ENCODE measurements at regions not wholly inside any gene's neighbourhood (a gene's known extent, or its start where the extent isn't known, plus 50 kb on each side); places are given as distances from the start of the nearest gene placed in this dataset.

DNA sequence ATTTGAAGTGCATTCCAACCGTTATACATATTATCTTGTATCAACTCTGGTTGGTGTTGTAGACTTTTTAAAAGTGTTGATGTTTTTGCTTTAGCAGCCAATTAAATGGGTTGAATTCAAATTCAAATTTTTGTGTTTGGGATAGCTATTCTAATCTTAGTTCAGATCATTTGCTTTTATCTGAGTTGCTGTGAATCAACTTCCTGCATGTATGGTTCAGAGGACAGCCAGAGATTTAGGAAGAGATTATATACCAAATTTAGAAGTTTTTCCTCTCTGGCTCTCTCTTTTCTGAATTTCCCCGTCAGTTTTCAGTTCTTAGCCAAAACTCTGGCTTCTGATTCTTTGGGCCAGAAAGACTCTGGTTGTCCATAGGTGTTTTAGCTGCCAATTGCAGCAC, 415.5 kb downstream of the NUF2 start:
- no peaks in the 10 kb centered on the region for H3K36me3 ChIP-seq
- ATAC-seq (no peak), DNase-seq (no peak)
- TF ChIP-seq, protein P1, sequence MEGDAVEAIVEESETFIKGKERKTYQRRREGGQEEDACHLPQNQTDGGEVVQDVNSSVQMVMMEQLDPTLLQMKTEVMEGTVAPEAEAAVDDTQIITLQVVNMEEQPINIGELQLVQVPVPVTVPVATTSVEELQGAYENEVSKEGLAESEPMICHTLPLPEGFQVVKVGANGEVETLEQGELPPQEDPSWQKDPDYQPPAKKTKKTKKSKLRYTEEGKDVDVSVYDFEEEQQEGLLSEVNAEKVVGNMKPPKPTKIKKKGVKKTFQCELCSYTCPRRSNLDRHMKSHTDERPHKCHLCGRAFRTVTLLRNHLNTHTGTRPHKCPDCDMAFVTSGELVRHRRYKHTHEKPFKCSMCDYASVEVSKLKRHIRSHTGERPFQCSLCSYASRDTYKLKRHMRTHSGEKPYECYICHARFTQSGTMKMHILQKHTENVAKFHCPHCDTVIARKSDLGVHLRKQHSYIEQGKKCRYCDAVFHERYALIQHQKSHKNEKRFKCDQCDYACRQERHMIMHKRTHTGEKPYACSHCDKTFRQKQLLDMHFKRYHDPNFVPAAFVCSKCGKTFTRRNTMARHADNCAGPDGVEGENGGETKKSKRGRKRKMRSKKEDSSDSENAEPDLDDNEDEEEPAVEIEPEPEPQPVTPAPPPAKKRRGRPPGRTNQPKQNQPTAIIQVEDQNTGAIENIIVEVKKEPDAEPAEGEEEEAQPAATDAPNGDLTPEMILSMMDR (IDR thresholded peaks at IDR 0.05): no peak
- TF ChIP-seq POLR2A (IDR thresholded peaks at IDR 0.05): no peak
- H3K27me3 ChIP-seq: no peaks in the 10 kb centered on the region
- no peak overlapping the region for H3K27ac ChIP-seq
- H3K4me3 ChIP-seq: no peak overlapping the region
- H3K4me1 ChIP-seq: no peaks in the 10 kb centered on the region
- WGBS, 4 donors: 36 to 44% (median 43%) methylated on average over 2 of the region's 2 CpGs
- intact Hi-C loops (cut with DNase I): no loop called here
- peaks cover 0 to 16% (median 0%) of the 10 kb centered on the region in 12 donors for H3K9me3 ChIP-seq

GRCh38 chr1:163744301-163744887, 422.6 kb downstream of the NUF2 start:
- no peak for ATAC-seq
- H3K4me1 ChIP-seq: no peaks in the 10 kb centered on the region
- DNase-seq: no peak
- TF ChIP-seq, protein P1 (IDR thresholded peaks at IDR 0.05): no peak
- no peak for TF ChIP-seq POLR2A (IDR thresholded peaks at IDR 0.05)
- H3K4me3 ChIP-seq: no peak overlapping the region
- H3K27ac ChIP-seq: no peak overlapping the region
- intact Hi-C loops (cut with DNase I): no loop called here
- 85 to 100% (median 89%) methylated on average over 2 of the region's 2 CpGs for WGBS, 4 donors
- no peaks in the 10 kb centered on the region for H3K36me3 ChIP-seq
- H3K27me3 ChIP-seq: no peaks in the 10 kb centered on the region
- H3K9me3 ChIP-seq: peaks cover 0 to 34% (median 13%) of the 10 kb centered on the region in 12 donors

- DNase-seq: no peak
- TF ChIP-seq, protein P1 (IDR thresholded peaks at IDR 0.05): no peak
- no peak for TF ChIP-seq POLR2A (IDR thresholded peaks at IDR 0.05)
- Histone ChIP-seq H3K36me3 (no peaks in the 10 kb centered on the region), H3K4me3 (no peak overlapping the region), H3K27me3 (no peaks in the 10 kb centered on the region), H3K27ac (no peak overlapping the region), H3K9me3 (peaks cover 0 to 31% (median 13%) of the 10 kb centered on the region in 12 donors), H3K4me1 (no peaks in the 10 kb centered on the region)
- intact Hi-C loops (cut with DNase I): no loop called here
- ATAC-seq: no peak
- WGBS, 4 donors: 36 to 75% (median 71%) methylated on average over 2 of the region's 2 CpGs
Measured at GRCh38 chr1:163745204-163745603, 423.4 kb downstream of the NUF2 start.

- no peaks in the 10 kb centered on the region for H3K27me3 ChIP-seq
- H3K36me3 ChIP-seq: no peaks in the 10 kb centered on the region
- H3K9me3 ChIP-seq: peaks cover 0 to 24% (median 13%) of the 10 kb centered on the region in 12 donors
- no peaks in the 10 kb centered on the region for H3K4me1 ChIP-seq
- no peak overlapping the region for H3K4me3 ChIP-seq
- DNase-seq: no peak
- no peak for ATAC-seq
- intact Hi-C loops (cut with DNase I): no loop called here
- no peak overlapping the region for H3K27ac ChIP-seq
- TF ChIP-seq, protein P1 (IDR thresholded peaks at IDR 0.05): no peak
- no peak for TF ChIP-seq POLR2A (IDR thresholded peaks at IDR 0.05)
Measured at GRCh38 chr1:163747261-163747660, 425.5 kb downstream of the NUF2 start.

All from heart left ventricle (tissue), 16 donors.